IPS DF 6.9 (cell line): ENCODE measurements at regions not wholly inside any gene's neighbourhood (a gene's known extent, or its start where the extent isn't known, plus 50 kb on each side); places are given as distances from the start of the nearest gene placed in this dataset.
"Not testable (repeated sequence)": the region's sequence is repeated elsewhere in the genome, so short reads cannot be mapped to it uniquely, and the experiment has no call there.

Source experiments
- DNase-seq: peaks from one replicate; pipeline ENCODE4 v3.0.0-alpha.2; 2013; ENCODE audit warnings: low read depth, low spot score
- H3K27ac ChIP-seq: one replicate; pipeline ENCODE4 v1.5.1; 2013; ENCODE audit warnings: low read length, control low read depth
- H3K27me3 ChIP-seq: 2 replicates; pipeline ENCODE4 v1.6.1; 2013; ENCODE audit warnings: mild to moderate bottlenecking, low read length; ENCODE audit not compliant: control insufficient read depth, insufficient read depth
- H3K36me3 ChIP-seq: 2 replicates; pipeline ENCODE4 v1.6.1; 2013; ENCODE audit warnings: low read length; ENCODE audit not compliant: control insufficient read depth, insufficient read depth
- H3K4me1 ChIP-seq: 2 replicates; pipeline ENCODE4 v1.6.1; 2013; ENCODE audit warnings: low read length; ENCODE audit not compliant: control insufficient read depth, insufficient read depth
- H3K4me3 ChIP-seq: 2 replicates; pipeline ENCODE4 v1.5.1; 2013; ENCODE audit warnings: mild to moderate bottlenecking, low read length
- H3K9me3 ChIP-seq: 2 replicates; pipeline ENCODE4 v1.6.1; 2013; ENCODE audit warnings: low read length, inconsistent platforms; ENCODE audit not compliant: control insufficient read depth, insufficient read depth
- WGBS: extraction: QIAGEN DNeasy Blood & Tissue Kit; methylation state at CpG from one replicate; pipeline ENCODE4 v1.1.7; 2013; ENCODE audit warnings: mixed read lengths, missing lambda C conversion rate; ENCODE audit not compliant: insufficient read length, insufficient coverage; 5-methylcytosine and 5-hydroxymethylcytosine counted together

DNA sequence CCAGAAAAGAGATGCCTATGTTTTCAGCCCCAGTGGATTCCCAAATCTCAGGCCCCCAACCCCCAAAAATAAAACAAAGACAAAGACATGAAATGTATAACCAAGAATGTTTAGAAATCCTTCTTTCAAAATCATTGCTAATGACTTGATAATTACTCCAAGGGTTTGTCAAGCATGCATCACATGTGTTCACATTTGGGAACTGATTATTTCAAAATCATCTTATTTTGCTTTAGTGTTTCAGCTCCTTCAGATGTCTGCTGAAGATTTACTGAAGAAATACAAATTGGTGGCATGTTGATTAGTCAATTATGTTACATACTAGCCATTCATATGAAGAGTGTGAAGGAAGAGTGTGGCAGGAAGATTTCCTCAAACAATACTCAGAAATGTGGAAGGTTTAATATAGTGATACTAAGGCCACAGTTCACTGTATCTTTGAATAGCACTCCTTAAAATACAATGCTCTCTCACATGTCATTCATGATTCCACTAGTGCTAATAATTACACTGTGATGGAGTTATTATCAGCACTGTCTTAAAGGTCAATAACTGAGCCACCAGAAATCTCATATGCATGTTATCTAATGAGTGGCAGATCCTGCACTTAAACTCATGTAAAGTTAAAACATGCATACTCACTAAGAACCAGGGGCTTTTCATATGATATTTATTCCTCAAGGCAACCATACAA, 134.5 kb upstream of the TGFBR2 start:
- DNase-seq: no peak
- no peaks in the 10 kb centered on the region for H3K4me1 ChIP-seq
- no peak overlapping the region for H3K27ac ChIP-seq

DNA sequence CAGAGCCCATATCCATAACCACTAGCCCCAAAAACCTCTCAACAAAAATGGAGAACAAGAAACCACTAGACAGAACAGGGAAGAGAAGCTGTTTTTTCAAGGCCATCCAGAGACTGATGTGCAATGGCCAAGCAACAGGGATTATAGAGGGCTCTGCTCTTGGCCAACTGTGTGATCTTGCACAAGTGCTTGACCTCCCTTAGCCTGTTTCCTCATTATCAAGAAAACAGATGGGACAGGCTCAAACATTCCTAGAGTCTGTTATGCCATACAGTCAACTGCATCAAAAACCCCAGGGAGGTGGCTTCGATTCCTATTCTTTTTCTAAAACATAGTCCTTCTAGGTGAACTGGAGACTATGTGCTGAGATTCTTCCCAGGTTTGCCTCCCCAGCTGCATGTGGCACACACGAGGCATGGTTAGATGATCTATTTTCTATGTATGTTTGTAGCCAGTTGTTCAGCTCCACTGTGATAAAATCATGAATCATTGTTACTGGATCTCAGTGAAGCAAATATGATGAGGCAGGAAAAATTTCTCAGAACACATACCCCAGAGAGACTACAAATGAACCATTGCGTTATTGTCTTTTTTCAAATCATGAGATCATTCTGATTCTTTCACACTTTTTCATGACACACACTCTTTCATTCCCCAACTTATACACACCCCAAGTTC, 132.9 kb upstream of the TGFBR2 start:
- Histone ChIP-seq H3K9me3 (no peaks in the 10 kb centered on the region), H3K27ac (no peak overlapping the region), H3K4me1 (no peaks in the 10 kb centered on the region), H3K4me3 (no peak overlapping the region), H3K36me3 (no peaks in the 10 kb centered on the region), H3K27me3 (no peaks in the 10 kb centered on the region)
- WGBS: no CpG with 5 or more reads among the region's 3 CpGs
- DNase-seq: no peak

More for the DNA sequence above, 134.5 kb upstream of the TGFBR2 start:
- Histone ChIP-seq H3K36me3 (no peaks in the 10 kb centered on the region), H3K27me3 (no peaks in the 10 kb centered on the region), H3K9me3 (no peaks in the 10 kb centered on the region), H3K4me3 (no peak overlapping the region)

DNA sequence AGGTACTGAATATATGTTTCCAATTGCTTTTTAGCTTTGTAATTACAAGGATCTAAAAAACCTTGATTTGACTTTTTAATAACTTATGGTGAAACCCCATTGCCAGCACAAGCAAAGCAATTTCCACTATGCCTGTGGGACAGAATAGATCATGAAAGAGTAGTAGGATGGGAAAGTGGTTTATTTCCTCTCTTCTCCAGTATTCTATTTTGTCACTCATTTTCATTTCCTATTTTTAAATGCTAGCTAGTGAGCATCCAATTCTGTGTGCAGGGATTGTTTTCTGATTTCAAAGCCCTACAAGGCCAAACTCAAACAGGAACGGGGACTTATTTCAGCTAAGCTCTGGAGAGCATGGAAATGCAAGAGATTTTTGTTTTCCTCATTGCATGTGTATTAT, 132.0 kb upstream of the TGFBR2 start:
- Histone ChIP-seq H3K4me1 (no peaks in the 10 kb centered on the region), H3K4me3 (no peak overlapping the region), H3K9me3 (no peaks in the 10 kb centered on the region), H3K36me3 (no peaks in the 10 kb centered on the region), H3K27ac (no peak overlapping the region), H3K27me3 (no peaks in the 10 kb centered on the region)
- WGBS: no CpG with 5 or more reads among the region's 1 CpG
- no peak for DNase-seq

DNA sequence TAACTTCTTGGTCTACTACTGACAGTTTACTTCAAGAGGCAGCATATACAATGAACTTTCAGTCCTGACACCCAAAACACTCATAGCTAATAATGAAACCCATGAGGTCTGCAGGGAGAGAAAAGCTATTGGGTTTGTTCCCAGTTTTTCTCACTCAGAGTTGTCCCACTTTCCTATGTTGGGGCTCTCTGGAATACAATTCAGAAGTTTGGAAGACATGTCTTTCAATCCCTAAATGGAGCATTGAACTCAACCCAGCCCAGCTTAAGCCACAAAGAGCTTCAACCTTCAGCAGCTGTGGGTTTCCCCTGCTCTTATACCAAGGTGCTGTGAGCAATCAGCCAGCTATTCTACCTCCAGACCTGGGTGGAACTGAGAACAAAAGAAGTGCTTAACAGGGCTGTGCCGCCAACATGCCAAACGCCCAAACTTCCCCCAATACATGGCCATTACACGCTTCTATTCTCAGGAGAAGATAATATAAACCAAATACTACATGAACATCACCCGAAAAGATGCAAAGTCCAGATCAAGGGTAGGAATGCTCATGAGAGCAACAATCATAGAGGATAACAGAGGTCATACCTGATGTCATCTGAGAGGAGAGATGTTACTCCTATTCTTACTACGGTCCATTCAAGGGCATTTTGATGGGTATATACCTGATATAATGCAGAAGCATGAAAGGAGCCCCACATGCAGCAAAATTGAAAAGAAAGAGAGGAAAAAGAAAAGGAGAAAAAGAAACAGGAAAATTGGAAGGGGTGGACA, 131.2 kb upstream of the TGFBR2 start:
- Histone ChIP-seq H3K27ac (no peak overlapping the region), H3K4me3 (no peak overlapping the region), H3K4me1 (no peaks in the 10 kb centered on the region), H3K36me3 (no peaks in the 10 kb centered on the region), H3K9me3 (no peaks in the 10 kb centered on the region), H3K27me3 (no peaks in the 10 kb centered on the region)
- WGBS: no CpG with 5 or more reads among the region's 5 CpGs
- no peak for DNase-seq

DNA sequence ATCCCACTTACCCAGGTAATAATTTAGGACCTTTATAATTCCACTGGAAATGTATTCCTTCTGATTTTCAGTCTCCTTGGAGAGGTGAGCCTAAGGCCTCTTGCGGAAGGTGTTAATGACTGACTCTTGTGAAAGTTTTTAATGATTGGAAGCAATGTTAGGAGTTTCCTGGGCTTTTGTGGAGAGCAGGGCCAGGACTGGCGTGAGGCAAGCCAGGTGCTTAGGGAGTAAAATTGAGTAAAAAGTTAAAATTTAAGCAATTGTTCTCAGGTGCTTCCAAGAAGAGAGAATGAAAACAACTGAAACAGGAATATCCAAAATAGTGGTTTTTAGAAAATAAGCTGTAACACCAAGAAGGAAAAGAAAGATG, 130.6 kb upstream of the TGFBR2 start:
- Histone ChIP-seq H3K36me3 (no peaks in the 10 kb centered on the region), H3K4me1 (no peaks in the 10 kb centered on the region), H3K27me3 (no peaks in the 10 kb centered on the region), H3K27ac (no peak overlapping the region), H3K4me3 (no peak overlapping the region), H3K9me3 (no peaks in the 10 kb centered on the region)
- no peak for DNase-seq
- WGBS: no CpG with 5 or more reads among the region's 2 CpGs

GRCh38 chr3:30476368-30477084, 129.9 kb upstream of the TGFBR2 start:
- DNase-seq: no peak
- WGBS: no CpG with 5 or more reads among the region's 3 CpGs
- no peaks in the 10 kb centered on the region for H3K27me3 ChIP-seq
- no peak overlapping the region for H3K4me3 ChIP-seq
- H3K4me1 ChIP-seq: no peaks in the 10 kb centered on the region
- no peaks in the 10 kb centered on the region for H3K9me3 ChIP-seq
- no peaks in the 10 kb centered on the region for H3K36me3 ChIP-seq
- H3K27ac ChIP-seq: no peak overlapping the region

DNA sequence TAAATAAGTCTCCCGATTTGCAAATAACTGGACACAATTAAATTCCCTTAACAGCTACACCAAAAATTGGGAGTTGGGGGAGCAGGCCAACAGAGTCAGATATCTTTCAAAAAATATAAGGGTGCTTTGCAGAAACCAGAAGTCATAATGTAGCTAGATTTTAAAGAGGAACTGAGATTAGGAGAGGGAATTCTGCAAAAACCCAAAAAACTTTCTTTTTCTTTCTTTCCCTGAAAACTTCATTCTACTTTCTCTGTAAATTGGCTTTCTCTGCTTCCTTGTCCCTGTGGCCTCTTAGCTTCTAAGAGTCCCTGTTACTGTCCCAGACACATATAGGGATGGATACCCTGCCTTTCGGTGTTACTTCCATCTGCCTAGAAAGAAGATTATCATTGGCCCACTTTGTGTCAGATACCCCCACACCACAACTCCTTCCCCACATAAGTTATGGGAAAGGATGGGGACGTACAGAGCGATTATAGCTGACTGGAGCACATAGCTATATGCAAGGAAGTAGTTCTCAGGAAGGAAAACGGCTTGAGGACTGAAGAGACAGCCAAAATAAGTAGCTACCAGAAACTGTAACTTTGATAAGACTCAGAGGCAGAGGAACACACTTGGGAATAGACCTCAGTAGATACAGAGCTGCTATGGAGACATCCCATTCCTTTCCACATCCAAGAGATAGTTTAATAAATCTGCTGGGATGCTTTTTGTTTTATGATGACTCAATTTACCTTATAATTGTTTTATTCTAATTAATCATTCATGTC, 129.1 kb upstream of the TGFBR2 start:
- WGBS: no CpG with 5 or more reads among the region's 5 CpGs
- no peak overlapping the region for H3K27ac ChIP-seq

DNA sequence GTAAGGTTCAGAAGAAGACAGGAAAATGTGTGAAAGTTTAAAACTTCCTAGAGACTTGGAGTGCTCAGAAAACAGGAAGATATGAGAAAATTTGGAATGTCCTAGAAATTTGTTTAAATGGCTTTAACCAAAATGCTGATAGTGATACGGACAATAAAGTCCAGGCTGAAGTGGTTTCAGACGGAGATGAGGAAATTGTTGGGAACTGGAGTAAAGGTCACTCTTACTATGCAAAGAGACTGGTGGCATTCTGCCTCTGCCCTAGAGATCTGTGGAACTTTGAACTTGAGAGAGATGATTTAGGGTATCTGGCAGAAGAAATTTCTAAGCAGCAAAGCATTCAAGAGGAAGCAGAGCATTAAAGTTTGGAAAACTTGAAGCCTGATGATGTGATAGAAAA, 126.7 kb upstream of the TGFBR2 start:
- H3K9me3 ChIP-seq, DNase-seq, H3K27me3 ChIP-seq, H3K4me3 ChIP-seq, H3K27ac ChIP-seq, H3K4me1 ChIP-seq, H3K36me3 ChIP-seq: not testable (repeated sequence)
- no CpG with 5 or more reads among the region's 2 CpGs for WGBS

More for the DNA sequence above, 129.1 kb upstream of the TGFBR2 start:
- H3K36me3 ChIP-seq: no peaks in the 10 kb centered on the region
- H3K27me3 ChIP-seq: no peaks in the 10 kb centered on the region
- no peaks in the 10 kb centered on the region for H3K4me1 ChIP-seq
- no peaks in the 10 kb centered on the region for H3K9me3 ChIP-seq
- no peak overlapping the region for H3K4me3 ChIP-seq
- DNase-seq: no peak

GRCh38 chr3:30480156-30480555, 126.2 kb upstream of the TGFBR2 start:
- H3K4me3 ChIP-seq, H3K27me3 ChIP-seq, H3K27ac ChIP-seq, H3K9me3 ChIP-seq, H3K4me1 ChIP-seq, DNase-seq, H3K36me3 ChIP-seq: not testable (repeated sequence)
- WGBS: no CpG with 5 or more reads among the region's 1 CpG

DNA sequence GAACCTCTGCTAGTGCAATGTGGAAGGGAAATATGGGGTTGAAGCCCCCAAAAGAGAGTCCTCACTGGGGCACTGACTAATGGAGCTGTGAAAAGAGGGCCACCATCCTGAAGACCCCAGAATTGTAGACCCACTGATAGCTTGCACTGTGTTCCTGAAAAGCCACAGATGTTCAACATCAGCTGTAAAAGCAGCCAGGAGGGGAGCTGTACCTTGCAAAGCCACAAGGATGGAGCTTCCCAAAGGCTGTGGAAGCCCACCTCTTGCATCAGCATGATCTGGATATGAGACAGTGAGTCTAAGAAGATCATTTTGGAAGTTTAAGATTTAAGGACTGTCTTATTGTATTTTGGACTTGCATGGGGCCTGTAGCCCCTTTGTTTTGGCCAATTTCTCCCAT, 125.8 kb upstream of the TGFBR2 start:
- H3K27ac ChIP-seq: no peak overlapping the region
- H3K4me1 ChIP-seq: no peaks in the 10 kb centered on the region
- H3K9me3 ChIP-seq: no peaks in the 10 kb centered on the region
- H3K4me3 ChIP-seq: no peak overlapping the region
- no peaks in the 10 kb centered on the region for H3K27me3 ChIP-seq
- no peak for DNase-seq
- no peaks in the 10 kb centered on the region for H3K36me3 ChIP-seq
